Liver (tissue), 3 donors: ENCODE measurements at regions not wholly inside any gene's neighbourhood (a gene's known extent, or its start where the extent isn't known, plus 50 kb on each side); places are given as distances from the start of the nearest gene placed in this dataset.

Experiments
- FOXA1 ChIP-seq: IDR thresholded peaks from 2 replicates; pipeline ENCODE4 v1.6.1; 2016; ENCODE audit warnings: antibody characterized with exemption
- FOXA2 ChIP-seq: IDR thresholded peaks from 2 replicates; pipeline ENCODE4 v1.6.1; 2016; ENCODE audit warnings: antibody characterized with exemption
- GABPA ChIP-seq, 2 donors: IDR thresholded peaks in 1 of 2; conservative IDR thresholded peaks in 1 of 2; 2 replicates each; pipeline ENCODE4 v1.6.1; 2016; ENCODE audit warnings: antibody characterized with exemption in 2 of 2, mild to moderate bottlenecking in 1 of 2, moderate library complexity in 1 of 2
- JUND ChIP-seq, 2 donors: IDR thresholded peaks; 2 replicates each; pipeline ENCODE4 v1.6.1; 2016; ENCODE audit warnings: antibody characterized with exemption in 2 of 2
- NR2F2 ChIP-seq: IDR thresholded peaks from 2 replicates; pipeline ENCODE4 v1.6.1; 2016; ENCODE audit warnings: antibody characterized with exemption
- RAD21 ChIP-seq, 2 donors: IDR thresholded peaks; 2 replicates each; pipeline ENCODE4 v1.6.1; 2016; ENCODE audit warnings: antibody characterized with exemption in 2 of 2, mild to moderate bottlenecking in 2 of 2
- RXRA ChIP-seq, 2 donors: IDR thresholded peaks; 2 replicates each; pipeline ENCODE4 v1.6.1; 2017 to 2018; ENCODE audit warnings: antibody characterized with exemption in 2 of 2, mild to moderate bottlenecking in 1 of 2
- SP1 ChIP-seq: IDR thresholded peaks from 2 replicates; pipeline ENCODE4 v1.6.1; 2018; ENCODE audit warnings: antibody characterized with exemption, mild to moderate bottlenecking
- TAF1 ChIP-seq: conservative IDR thresholded peaks from 2 replicates; pipeline ENCODE4 v1.6.1; 2016; ENCODE audit warnings: antibody characterized with exemption, mild to moderate bottlenecking
- YY1 ChIP-seq: IDR thresholded peaks from 2 replicates; pipeline ENCODE4 v1.6.1; 2016; ENCODE audit warnings: antibody characterized with exemption, mild to moderate bottlenecking
- TF ChIP-seq, protein P1 (sequence below): fragments of 150-350 bp; IDR thresholded peaks from 2 replicates; pipeline ENCODE4 v1.5.1; 2017; ENCODE audit warnings: improper control_type of control experiment, low read depth, low read length; ENCODE audit not compliant: missing input control
- TF ChIP-seq, protein P2 (sequence below): IDR thresholded peaks from 2 replicates; pipeline ENCODE4 v1.6.1; 2016; ENCODE audit warnings: antibody characterized with exemption
- TF ChIP-seq, protein P3 (sequence below): IDR thresholded peaks from 2 replicates; pipeline ENCODE4 v1.6.1; 2016; ENCODE audit warnings: antibody characterized with exemption
- TF ChIP-seq, protein P4 (sequence below): IDR thresholded peaks from 2 replicates; pipeline ENCODE4 v1.6.1; 2016; ENCODE audit warnings: antibody characterized with exemption
- donor health status: healthy.
- donor health status: healthy.

DNA sequence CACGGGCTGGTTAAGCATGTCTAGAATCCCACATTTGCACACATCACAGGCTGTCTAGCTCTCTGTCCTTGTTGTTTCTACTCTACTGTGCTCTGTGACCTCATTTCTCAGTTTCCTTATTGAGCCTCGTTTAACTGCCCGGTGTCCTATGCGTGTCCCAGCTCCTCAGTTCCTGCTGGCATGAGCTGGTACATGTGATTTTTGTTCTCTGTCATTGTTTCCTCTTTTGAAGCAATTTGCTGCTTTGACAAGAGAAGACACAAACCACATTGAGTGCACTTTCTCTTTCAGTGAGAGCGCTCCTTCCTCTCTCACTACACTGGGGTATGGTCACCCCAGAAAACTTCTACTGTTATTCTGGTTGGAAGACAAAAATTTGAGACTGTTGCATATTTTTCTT, 563.5 kb downstream of the PDCD6IP start:
- no peak for TF ChIP-seq SP1
- TF ChIP-seq, protein P1, sequence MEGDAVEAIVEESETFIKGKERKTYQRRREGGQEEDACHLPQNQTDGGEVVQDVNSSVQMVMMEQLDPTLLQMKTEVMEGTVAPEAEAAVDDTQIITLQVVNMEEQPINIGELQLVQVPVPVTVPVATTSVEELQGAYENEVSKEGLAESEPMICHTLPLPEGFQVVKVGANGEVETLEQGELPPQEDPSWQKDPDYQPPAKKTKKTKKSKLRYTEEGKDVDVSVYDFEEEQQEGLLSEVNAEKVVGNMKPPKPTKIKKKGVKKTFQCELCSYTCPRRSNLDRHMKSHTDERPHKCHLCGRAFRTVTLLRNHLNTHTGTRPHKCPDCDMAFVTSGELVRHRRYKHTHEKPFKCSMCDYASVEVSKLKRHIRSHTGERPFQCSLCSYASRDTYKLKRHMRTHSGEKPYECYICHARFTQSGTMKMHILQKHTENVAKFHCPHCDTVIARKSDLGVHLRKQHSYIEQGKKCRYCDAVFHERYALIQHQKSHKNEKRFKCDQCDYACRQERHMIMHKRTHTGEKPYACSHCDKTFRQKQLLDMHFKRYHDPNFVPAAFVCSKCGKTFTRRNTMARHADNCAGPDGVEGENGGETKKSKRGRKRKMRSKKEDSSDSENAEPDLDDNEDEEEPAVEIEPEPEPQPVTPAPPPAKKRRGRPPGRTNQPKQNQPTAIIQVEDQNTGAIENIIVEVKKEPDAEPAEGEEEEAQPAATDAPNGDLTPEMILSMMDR = no peak
- TF ChIP-seq YY1 = no peak
- TF ChIP-seq FOXA1 = no peak
- no peak for TF ChIP-seq RAD21 (IDR thresholded peaks at IDR 0.05)
- TF ChIP-seq FOXA2 = no peak
- TF ChIP-seq GABPA (IDR thresholded peaks at IDR 0.05 in 1 of 2, conservative IDR thresholded peaks at IDR 0.05 in 1 of 2) = no peak
- TF ChIP-seq NR2F2 = no peak
- TF ChIP-seq, protein P2, sequence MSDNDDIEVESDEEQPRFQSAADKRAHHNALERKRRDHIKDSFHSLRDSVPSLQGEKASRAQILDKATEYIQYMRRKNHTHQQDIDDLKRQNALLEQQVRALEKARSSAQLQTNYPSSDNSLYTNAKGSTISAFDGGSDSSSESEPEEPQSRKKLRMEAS = no peak
- no peak for TF ChIP-seq RXRA (IDR thresholded peaks at IDR 0.05)
- TF ChIP-seq, protein P3, sequence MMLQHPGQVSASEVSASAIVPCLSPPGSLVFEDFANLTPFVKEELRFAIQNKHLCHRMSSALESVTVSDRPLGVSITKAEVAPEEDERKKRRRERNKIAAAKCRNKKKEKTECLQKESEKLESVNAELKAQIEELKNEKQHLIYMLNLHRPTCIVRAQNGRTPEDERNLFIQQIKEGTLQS = no peak
- TF ChIP-seq TAF1 = no peak
- TF ChIP-seq JUND (IDR thresholded peaks at IDR 0.05) = no peak
- TF ChIP-seq, protein P4, sequence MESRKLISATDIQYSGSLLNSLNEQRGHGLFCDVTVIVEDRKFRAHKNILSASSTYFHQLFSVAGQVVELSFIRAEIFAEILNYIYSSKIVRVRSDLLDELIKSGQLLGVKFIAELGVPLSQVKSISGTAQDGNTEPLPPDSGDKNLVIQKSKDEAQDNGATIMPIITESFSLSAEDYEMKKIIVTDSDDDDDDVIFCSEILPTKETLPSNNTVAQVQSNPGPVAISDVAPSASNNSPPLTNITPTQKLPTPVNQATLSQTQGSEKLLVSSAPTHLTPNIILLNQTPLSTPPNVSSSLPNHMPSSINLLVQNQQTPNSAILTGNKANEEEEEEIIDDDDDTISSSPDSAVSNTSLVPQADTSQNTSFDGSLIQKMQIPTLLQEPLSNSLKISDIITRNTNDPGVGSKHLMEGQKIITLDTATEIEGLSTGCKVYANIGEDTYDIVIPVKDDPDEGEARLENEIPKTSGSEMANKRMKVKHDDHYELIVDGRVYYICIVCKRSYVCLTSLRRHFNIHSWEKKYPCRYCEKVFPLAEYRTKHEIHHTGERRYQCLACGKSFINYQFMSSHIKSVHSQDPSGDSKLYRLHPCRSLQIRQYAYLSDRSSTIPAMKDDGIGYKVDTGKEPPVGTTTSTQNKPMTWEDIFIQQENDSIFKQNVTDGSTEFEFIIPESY = no peak
